Stimulated activated naive B cell treated with anti-CD40 and anti-IgM and Interleukin-4, amounts not matched to agents 10 μg/mL and 1 μg/mL and 100 μg/mL, for 72 hours (primary cell): ENCODE measurements at regions not wholly inside any gene's neighbourhood (a gene's known extent, or its start where the extent isn't known, plus 50 kb on each side); places are given as distances from the start of the nearest gene placed in this dataset.

Experiments
- ATAC-seq, 2 donors: fragments of 150-1000 bp; cut with Tn5 transposase; replicated peaks; 2 replicates each; pipeline ENCODE4 v1.10.0; 2021; ENCODE audit warnings: moderate library complexity in 1 of 2
- DNase-seq: peaks from one replicate; pipeline ENCODE4 v3.0.0; 2021
- H3K27ac Mint-ChIP-seq: one replicate; pipeline ENCODE4 v1.8.0; 2022; ENCODE audit warnings: mild to moderate bottlenecking, mixed read lengths
- H3K27me3 Mint-ChIP-seq, 2 donors: one replicate each; pipeline ENCODE4 v1.8.0; 2022; ENCODE audit warnings: mixed read lengths in 2 of 2
- H3K36me3 Mint-ChIP-seq, 2 donors: one replicate each; pipeline ENCODE4 v1.8.0; 2022; ENCODE audit warnings: mixed read lengths in 2 of 2, mild to moderate bottlenecking in 1 of 2
- H3K4me1 Mint-ChIP-seq, 2 donors: one replicate each; pipeline ENCODE4 v1.8.0; 2022; ENCODE audit warnings: mixed read lengths in 2 of 2, mild to moderate bottlenecking in 1 of 2
- H3K4me3 Mint-ChIP-seq, 2 donors: one replicate each; pipeline ENCODE4 v1.8.0; 2022; ENCODE audit warnings: mild to moderate bottlenecking in 2 of 2, mixed read lengths in 2 of 2, moderate library complexity in 1 of 2
- H3K9me3 Mint-ChIP-seq, 2 donors: one replicate each; pipeline ENCODE4 v1.8.0; 2022; ENCODE audit warnings: mixed read lengths in 2 of 2, mild to moderate bottlenecking in 1 of 2

- no peak overlapping the region for H3K27ac Mint-ChIP-seq
- no peaks in the 10 kb centered on the region for H3K36me3 Mint-ChIP-seq
- no peak overlapping the region for H3K4me3 Mint-ChIP-seq
- no peak for DNase-seq
- H3K4me1 Mint-ChIP-seq, result no peaks in the 10 kb centered on the region
- ATAC-seq, result peak in 1 of 2 donors; percentile 72
- H3K27me3 Mint-ChIP-seq, result peaks cover 26 to 42% of the 10 kb centered on the region in 2 donors
- H3K9me3 Mint-ChIP-seq, result no peaks in the 10 kb centered on the region
These were observed 78.3 kb upstream of the CTNNBL1 start for GRCh38 chr20:37615340-37616109.

GRCh38 chr20:37611852-37612251, 82.0 kb upstream of the CTNNBL1 start:
- Mint-ChIP-seq H3K27ac (no peak overlapping the region), H3K27me3 (peaks cover 25 to 43% of the 10 kb centered on the region in 2 donors), H3K4me3 (no peak overlapping the region), H3K36me3 (no peaks in the 10 kb centered on the region), H3K4me1 (no peaks in the 10 kb centered on the region), H3K9me3 (no peaks in the 10 kb centered on the region)
- ATAC-seq (no peak), DNase-seq (no peak)

- no peaks in the 10 kb centered on the region for H3K36me3 Mint-ChIP-seq
- DNase-seq (no peak), ATAC-seq (no peak)
- H3K4me1 Mint-ChIP-seq, result no peaks in the 10 kb centered on the region
- no peak overlapping the region for H3K27ac Mint-ChIP-seq
- H3K4me3 Mint-ChIP-seq, result no peak overlapping the region
- H3K27me3 Mint-ChIP-seq, result peaks cover 25 to 41% of the 10 kb centered on the region in 2 donors
- no peaks in the 10 kb centered on the region for H3K9me3 Mint-ChIP-seq
These were observed 82.5 kb upstream of the CTNNBL1 start for GRCh38 chr20:37611346-37611745.

GRCh38 chr20:37610203-37610798, 82.6 kb upstream of the BLCAP start:
- H3K27me3 Mint-ChIP-seq, result peaks cover 28 to 33% of the 10 kb centered on the region in 2 donors
- no peaks in the 10 kb centered on the region for H3K4me1 Mint-ChIP-seq
- H3K27ac Mint-ChIP-seq, result no peak overlapping the region
- no peaks in the 10 kb centered on the region for H3K9me3 Mint-ChIP-seq
- no peak for ATAC-seq
- no peak for DNase-seq
- no peaks in the 10 kb centered on the region for H3K36me3 Mint-ChIP-seq
- no peak overlapping the region for H3K4me3 Mint-ChIP-seq

- H3K36me3 Mint-ChIP-seq, result no peaks in the 10 kb centered on the region
- no peak for DNase-seq
- no peaks in the 10 kb centered on the region for H3K4me1 Mint-ChIP-seq
- ATAC-seq, result no peak
- H3K27ac Mint-ChIP-seq, result no peak overlapping the region
- peaks cover 48 to 62% of the 10 kb centered on the region in 2 donors for H3K27me3 Mint-ChIP-seq
- no peak overlapping the region for H3K4me3 Mint-ChIP-seq
- no peaks in the 10 kb centered on the region for H3K9me3 Mint-ChIP-seq
These were observed 75.0 kb upstream of the BLCAP start for GRCh38 chr20:37602634-37603033.

- peaks cover 0 to 3% of the 10 kb centered on the region in 2 donors for H3K9me3 Mint-ChIP-seq
- DNase-seq (no peak), ATAC-seq (no peak)
- H3K27me3 Mint-ChIP-seq, result peaks cover 60 to 64% of the 10 kb centered on the region in 2 donors
- H3K4me3 Mint-ChIP-seq, result no peak overlapping the region
- no peaks in the 10 kb centered on the region for H3K4me1 Mint-ChIP-seq
- H3K27ac Mint-ChIP-seq, result no peak overlapping the region
- no peaks in the 10 kb centered on the region for H3K36me3 Mint-ChIP-seq
These were observed 72.8 kb upstream of the BLCAP start for GRCh38 chr20:37600486-37600885.

GRCh38 chr20:37598575-37599342, 71.1 kb upstream of the BLCAP start:
- ATAC-seq, result no peak
- Mint-ChIP-seq H3K4me1 (no peaks in the 10 kb centered on the region), H3K27me3 (peaks cover 47 to 50% of the 10 kb centered on the region in 2 donors)

GRCh38 chr20:37598100-37598543, 70.4 kb upstream of the BLCAP start:
- H3K27me3 Mint-ChIP-seq, result peaks cover 47 to 55% of the 10 kb centered on the region in 2 donors
- H3K27ac Mint-ChIP-seq, result no peak overlapping the region
- H3K9me3 Mint-ChIP-seq, result peaks cover 0 to 3% of the 10 kb centered on the region in 2 donors
- DNase-seq (no peak), ATAC-seq (no peak)
- no peaks in the 10 kb centered on the region for H3K36me3 Mint-ChIP-seq
- H3K4me1 Mint-ChIP-seq, result no peaks in the 10 kb centered on the region
- H3K4me3 Mint-ChIP-seq, result no peak overlapping the region

More at GRCh38 chr20:37598575-37599342, 71.1 kb upstream of the BLCAP start:
- no peak overlapping the region for H3K4me3 Mint-ChIP-seq
- no peak for DNase-seq
- H3K9me3 Mint-ChIP-seq, result peaks cover 0 to 3% of the 10 kb centered on the region in 2 donors
- H3K36me3 Mint-ChIP-seq, result no peaks in the 10 kb centered on the region
- no peak overlapping the region for H3K27ac Mint-ChIP-seq

- H3K4me1 Mint-ChIP-seq, result no peaks in the 10 kb centered on the region
- DNase-seq, result no peak
- no peaks in the 10 kb centered on the region for H3K36me3 Mint-ChIP-seq
- H3K9me3 Mint-ChIP-seq, result peaks cover 0 to 3% of the 10 kb centered on the region in 2 donors
- H3K27ac Mint-ChIP-seq, result no peak overlapping the region
- ATAC-seq, result peak; percentile 52 to 61
- peaks cover 53 to 55% of the 10 kb centered on the region in 2 donors for H3K27me3 Mint-ChIP-seq
- H3K4me3 Mint-ChIP-seq, result no peak overlapping the region
These were observed 69.3 kb upstream of the BLCAP start for GRCh38 chr20:37596890-37597536.

- no peak for DNase-seq
- ATAC-seq, result no peak
- Mint-ChIP-seq H3K9me3 (peaks cover 0 to 3% of the 10 kb centered on the region in 2 donors), H3K36me3 (no peaks in the 10 kb centered on the region), H3K4me1 (no peaks in the 10 kb centered on the region), H3K27me3 (peaks cover 56 to 60% of the 10 kb centered on the region in 2 donors), H3K4me3 (no peak overlapping the region), H3K27ac (no peak overlapping the region)
These were observed 68.5 kb upstream of the BLCAP start for GRCh38 chr20:37596168-37596567.

GRCh38 chr20:37593710-37594109, 66.0 kb upstream of the BLCAP start:
- Mint-ChIP-seq H3K36me3 (no peaks in the 10 kb centered on the region), H3K4me3 (no peak overlapping the region), H3K9me3 (peaks cover 0 to 3% of the 10 kb centered on the region in 2 donors), H3K27ac (no peak overlapping the region), H3K4me1 (no peaks in the 10 kb centered on the region), H3K27me3 (peaks cover 51 to 53% of the 10 kb centered on the region in 2 donors)
- DNase-seq (no peak), ATAC-seq (no peak)

- peaks cover 4 to 5% of the 10 kb centered on the region in 2 donors for H3K9me3 Mint-ChIP-seq
- H3K27ac Mint-ChIP-seq, result no peak overlapping the region
These were observed 63.3 kb upstream of the BLCAP start for GRCh38 chr20:37590938-37591490.

GRCh38 chr20:37586078-37586477, 58.4 kb upstream of the BLCAP start:
- H3K36me3 Mint-ChIP-seq, result peaks cover 0 to 4% of the 10 kb centered on the region in 2 donors
- ATAC-seq (no peak), DNase-seq (no peak)
- no peak overlapping the region for H3K27ac Mint-ChIP-seq
- no peak overlapping the region for H3K4me3 Mint-ChIP-seq
- peaks cover 38 to 67% of the 10 kb centered on the region in 2 donors for H3K27me3 Mint-ChIP-seq
- H3K9me3 Mint-ChIP-seq, result peaks cover 6 to 9% of the 10 kb centered on the region in 2 donors
- H3K4me1 Mint-ChIP-seq, result no peaks in the 10 kb centered on the region

More at GRCh38 chr20:37590938-37591490, 63.3 kb upstream of the BLCAP start:
- ATAC-seq (no peak), DNase-seq (no peak)
- no peaks in the 10 kb centered on the region for H3K36me3 Mint-ChIP-seq
- H3K4me1 Mint-ChIP-seq, result no peaks in the 10 kb centered on the region
- H3K27me3 Mint-ChIP-seq, result peaks cover 37 to 51% of the 10 kb centered on the region in 2 donors
- H3K4me3 Mint-ChIP-seq, result no peak overlapping the region
